Tibial nerve (tissue), 4 donors: ENCODE measurements at regions not wholly inside any gene's neighbourhood (a gene's known extent, or its start where the extent isn't known, plus 50 kb on each side); places are given as distances from the start of the nearest gene placed in this dataset.

ENCODE experiments used
- DNase-seq, 2 donors: peaks; one replicate each; pipeline ENCODE4 v3.0.0-alpha.2; 2019; ENCODE audit warnings: low spot score in 2 of 2
- H3K27ac ChIP-seq, 4 donors: fragments of 200-600 bp; sonication (generic) in 3 of 4; one replicate each; pipeline ENCODE4 v1.5.1; 2017 to 2019; ENCODE audit warnings: mild to moderate bottlenecking in 1 of 4
- H3K27me3 ChIP-seq, 2 donors: fragments of 200-600 bp; sonication (generic) in 1 of 2; one replicate each; pipeline versions ENCODE4 v1.5.1 to v1.6.0; 2017 to 2019
- H3K36me3 ChIP-seq, 3 donors: fragments of 200-600 bp; sonication (generic); one replicate each; pipeline ENCODE4 v1.5.1; 2018 to 2019
- H3K4me1 ChIP-seq, 4 donors: fragments of 200-600 bp; sonication (generic) in 3 of 4; one replicate each; pipeline ENCODE4 v1.5.1; 2017 to 2019
- H3K4me3 ChIP-seq, 4 donors: fragments of 200-600 bp; sonication (generic) in 3 of 4; one replicate each; pipeline ENCODE4 v1.5.1; 2017 to 2019; ENCODE audit warnings: mild to moderate bottlenecking in 1 of 4, moderate library complexity in 1 of 4
- H3K9me3 ChIP-seq, 4 donors: fragments of 200-600 bp; sonication (generic) in 3 of 4; one replicate each; pipeline ENCODE4 v1.5.1; 2017 to 2019
- EP300 ChIP-seq, 2 donors: sonication (generic); formaldehyde crosslinking; IDR thresholded peaks; one replicate each; pipeline ENCODE4 v1.6.1; 2017; ENCODE audit warnings: antibody characterized with exemption in 2 of 2, mild to moderate bottlenecking in 1 of 2
- POLR2A ChIP-seq, 2 donors: fragments of 450-650 bp; IDR thresholded peaks; one replicate each; pipeline ENCODE4 v1.6.1; 2017; ENCODE audit warnings: antibody characterized with exemption in 2 of 2, mild to moderate bottlenecking in 2 of 2, moderate library complexity in 2 of 2
- WGBS, 2 donors: methylation state at CpG; one replicate each; pipeline ENCODE4 v1.1.5; 2018; 5-methylcytosine and 5-hydroxymethylcytosine counted together
- TF ChIP-seq, protein P1 (sequence below), 5 experiments: fragments of 200-600 bp in 3 of 5; fragments of 450-650 bp in 2 of 5; sonication (generic) in 3 of 5; IDR thresholded peaks; one replicate each; pipeline ENCODE4 v1.5.1; 2016 to 2019; ENCODE audit warnings: antibody characterized with exemption in 5 of 5, mild to moderate bottlenecking in 3 of 5, moderate library complexity in 2 of 5

- H3K4me1 ChIP-seq = no peaks in the 10 kb centered on the region
Observed at GRCh38 chr17:13871261-13871660, 198.0 kb upstream of the COX10 start.

DNA sequence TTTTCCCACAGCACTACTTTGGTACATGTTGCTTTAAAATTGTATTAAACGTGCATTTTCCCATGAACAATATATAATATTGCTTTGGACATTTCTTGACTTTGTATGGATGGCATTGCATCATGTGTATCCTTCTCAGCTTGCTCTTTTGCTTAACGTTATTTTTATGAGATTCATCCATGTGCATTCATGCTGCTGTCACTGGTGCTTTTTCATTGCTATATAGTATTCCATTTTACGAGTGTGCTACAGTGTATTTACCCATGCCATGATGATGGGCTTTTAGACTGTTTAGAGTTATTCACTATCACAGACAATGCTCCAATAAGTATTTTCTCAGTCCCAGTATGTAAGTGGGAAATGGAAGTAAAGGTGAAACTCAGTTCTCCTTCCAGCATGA is 195.2 kb upstream of the COX10 start:
- Histone ChIP-seq H3K27me3 (no peaks in the 10 kb centered on the region), H3K36me3 (no peaks in the 10 kb centered on the region), H3K9me3 (no peaks in the 10 kb centered on the region), H3K4me1 (no peaks in the 10 kb centered on the region), H3K4me3 (no peak overlapping the region), H3K27ac (no peak overlapping the region)
- 92 to 94% methylated on average over 3 of the region's 3 CpGs for WGBS, 2 donors
- TF ChIP-seq, protein P1, sequence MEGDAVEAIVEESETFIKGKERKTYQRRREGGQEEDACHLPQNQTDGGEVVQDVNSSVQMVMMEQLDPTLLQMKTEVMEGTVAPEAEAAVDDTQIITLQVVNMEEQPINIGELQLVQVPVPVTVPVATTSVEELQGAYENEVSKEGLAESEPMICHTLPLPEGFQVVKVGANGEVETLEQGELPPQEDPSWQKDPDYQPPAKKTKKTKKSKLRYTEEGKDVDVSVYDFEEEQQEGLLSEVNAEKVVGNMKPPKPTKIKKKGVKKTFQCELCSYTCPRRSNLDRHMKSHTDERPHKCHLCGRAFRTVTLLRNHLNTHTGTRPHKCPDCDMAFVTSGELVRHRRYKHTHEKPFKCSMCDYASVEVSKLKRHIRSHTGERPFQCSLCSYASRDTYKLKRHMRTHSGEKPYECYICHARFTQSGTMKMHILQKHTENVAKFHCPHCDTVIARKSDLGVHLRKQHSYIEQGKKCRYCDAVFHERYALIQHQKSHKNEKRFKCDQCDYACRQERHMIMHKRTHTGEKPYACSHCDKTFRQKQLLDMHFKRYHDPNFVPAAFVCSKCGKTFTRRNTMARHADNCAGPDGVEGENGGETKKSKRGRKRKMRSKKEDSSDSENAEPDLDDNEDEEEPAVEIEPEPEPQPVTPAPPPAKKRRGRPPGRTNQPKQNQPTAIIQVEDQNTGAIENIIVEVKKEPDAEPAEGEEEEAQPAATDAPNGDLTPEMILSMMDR (IDR thresholded peaks at IDR 0.05) = no peak
- TF ChIP-seq POLR2A (IDR thresholded peaks at IDR 0.05) = no peak
- no peak for TF ChIP-seq EP300 (IDR thresholded peaks at IDR 0.05)
- no peak for DNase-seq

More at GRCh38 chr17:13871261-13871660, 198.0 kb upstream of the COX10 start:
- WGBS, 2 donors = 92 to 99% methylated on average over 4 of the region's 4 CpGs
- Histone ChIP-seq H3K9me3 (peaks cover 0 to 4% (median 0%) of the 10 kb centered on the region in 4 donors), H3K27ac (no peak overlapping the region), H3K36me3 (no peaks in the 10 kb centered on the region), H3K27me3 (no peaks in the 10 kb centered on the region), H3K4me3 (no peak overlapping the region)
- TF ChIP-seq, protein P1 (IDR thresholded peaks at IDR 0.05) = no peak
- TF ChIP-seq EP300 (IDR thresholded peaks at IDR 0.05) = no peak
- TF ChIP-seq POLR2A (IDR thresholded peaks at IDR 0.05) = no peak
- no peak for DNase-seq

- Histone ChIP-seq H3K27ac (no peak overlapping the region), H3K36me3 (no peaks in the 10 kb centered on the region), H3K4me3 (no peak overlapping the region), H3K27me3 (no peaks in the 10 kb centered on the region), H3K4me1 (no peaks in the 10 kb centered on the region), H3K9me3 (no peaks in the 10 kb centered on the region)
- 78 to 88% methylated on average over 1 of the region's 1 CpG for WGBS, 2 donors
- TF ChIP-seq, protein P1 (IDR thresholded peaks at IDR 0.05) = no peak
- no peak for TF ChIP-seq POLR2A (IDR thresholded peaks at IDR 0.05)
- TF ChIP-seq EP300 (IDR thresholded peaks at IDR 0.05) = no peak
- no peak for DNase-seq
Observed at GRCh38 chr17:13874817-13875216, 194.5 kb upstream of the COX10 start.

DNA sequence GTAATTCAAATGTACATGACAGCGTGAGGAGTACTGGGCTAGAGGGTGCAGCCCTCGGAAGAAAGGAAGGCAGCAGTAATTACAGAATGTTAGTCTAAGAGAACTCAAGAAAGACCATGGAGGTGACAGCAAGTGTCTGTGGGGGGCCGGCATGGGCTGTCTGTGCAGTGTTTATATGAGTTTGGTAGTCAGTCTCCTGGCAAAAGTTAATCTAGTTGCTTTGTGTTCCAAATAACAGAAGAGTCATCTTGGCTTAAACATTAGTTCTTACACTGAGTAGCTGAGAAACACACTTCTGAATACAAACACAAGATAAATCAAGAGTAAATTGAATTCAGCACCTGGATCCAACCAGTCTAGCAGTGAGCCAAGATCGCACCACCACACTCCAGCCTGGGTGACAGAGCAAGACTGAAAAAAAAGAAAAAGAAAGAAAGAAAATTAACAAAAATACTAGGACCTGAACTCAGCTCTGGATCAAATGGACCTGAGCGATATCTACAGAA is 189.3 kb upstream of the COX10 start:
- Histone ChIP-seq H3K36me3 (no peaks in the 10 kb centered on the region), H3K9me3 (peaks cover 0 to 23% (median 0%) of the 10 kb centered on the region in 4 donors), H3K27ac (no peak overlapping the region), H3K4me3 (no peak overlapping the region), H3K4me1 (no peaks in the 10 kb centered on the region), H3K27me3 (no peaks in the 10 kb centered on the region)
- no peak for DNase-seq
- TF ChIP-seq EP300 (IDR thresholded peaks at IDR 0.05) (no peak), POLR2A (IDR thresholded peaks at IDR 0.05) (no peak)
- TF ChIP-seq, protein P1 (IDR thresholded peaks at IDR 0.05) = no peak
- 87 to 92% methylated on average over 5 of the region's 5 CpGs for WGBS, 2 donors

DNA sequence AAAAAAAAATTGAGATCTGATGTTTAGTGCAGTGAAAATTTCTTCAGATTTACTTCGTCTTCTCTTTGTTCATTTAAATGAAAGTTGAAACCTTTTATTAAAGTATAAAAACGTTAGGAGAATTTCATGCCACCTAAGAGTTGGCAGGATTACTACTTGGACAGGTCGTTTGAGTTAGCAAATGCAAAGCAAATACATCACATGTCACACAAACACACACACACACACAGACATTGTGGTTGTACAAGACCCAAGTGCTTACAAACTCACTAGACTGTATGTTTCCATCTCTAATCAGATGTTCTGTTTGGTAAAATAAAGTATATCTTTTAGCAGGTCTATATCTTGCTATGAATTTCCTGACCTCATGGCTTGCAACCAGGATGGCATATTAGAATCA is 185.6 kb upstream of the COX10 start:
- Histone ChIP-seq H3K27ac (no peak overlapping the region), H3K27me3 (no peaks in the 10 kb centered on the region), H3K4me1 (no peaks in the 10 kb centered on the region), H3K9me3 (peaks cover 0 to 23% (median 0%) of the 10 kb centered on the region in 4 donors), H3K4me3 (no peak overlapping the region), H3K36me3 (no peaks in the 10 kb centered on the region)
- DNase-seq = no peak
- TF ChIP-seq EP300 (IDR thresholded peaks at IDR 0.05) (no peak), POLR2A (IDR thresholded peaks at IDR 0.05) (no peak)
- TF ChIP-seq, protein P1 (IDR thresholded peaks at IDR 0.05) = no peak
- 75 to 79% methylated on average over 3 of the region's 3 CpGs for whole genome bisulfite sequencing, 2 donors
